ENCODE measurements at regions not wholly inside any gene's neighbourhood (a gene's known extent, or its start where the extent isn't known, plus 50 kb on each side); places are given as distances from the start of the nearest gene placed in this dataset.

DNA sequence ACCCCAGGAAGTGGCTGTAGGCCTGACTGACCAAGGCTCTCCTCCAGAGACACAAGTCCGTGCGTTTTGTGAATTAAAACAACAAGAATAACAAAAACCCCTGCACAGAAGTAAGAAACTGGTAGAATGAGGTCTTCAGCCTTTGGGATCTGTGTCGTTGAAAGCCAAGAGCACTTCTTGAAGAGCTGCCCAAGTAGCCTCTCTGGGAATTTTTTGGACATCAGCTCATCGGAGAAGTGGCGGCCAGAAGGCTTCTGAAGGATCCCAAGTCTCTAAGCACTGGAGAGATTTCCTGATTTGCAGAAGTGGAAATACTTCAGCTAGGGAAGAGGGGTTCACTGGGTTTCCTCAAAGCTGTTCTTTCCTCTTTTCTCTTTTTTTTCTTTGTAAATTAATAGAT lies 100.4 kb upstream of the ZNF536 start:
- TF ChIP-seq FOSL1 (IDR thresholded peaks at IDR 0.05; ENCODE audit: low read depth) (no peak), EZH2phosphoT487 (IDR thresholded peaks at IDR 0.05; ENCODE audit: borderline replicate concordance) (no peak), SP1 (IDR thresholded peaks at IDR 0.05; ENCODE audit: low read depth) (no peak), REST (IDR thresholded peaks at IDR 0.05; ENCODE audit: low read depth) (no peak), YY1 (IDR thresholded peaks at IDR 0.05; ENCODE audit: extremely low read depth, insufficient replicate concordance, low read depth, low read length) (no peak)
